ENCODE measurements at regions not wholly inside any gene's neighbourhood (a gene's known extent, or its start where the extent isn't known, plus 50 kb on each side); places are given as distances from the start of the nearest gene placed in this dataset.

DNA sequence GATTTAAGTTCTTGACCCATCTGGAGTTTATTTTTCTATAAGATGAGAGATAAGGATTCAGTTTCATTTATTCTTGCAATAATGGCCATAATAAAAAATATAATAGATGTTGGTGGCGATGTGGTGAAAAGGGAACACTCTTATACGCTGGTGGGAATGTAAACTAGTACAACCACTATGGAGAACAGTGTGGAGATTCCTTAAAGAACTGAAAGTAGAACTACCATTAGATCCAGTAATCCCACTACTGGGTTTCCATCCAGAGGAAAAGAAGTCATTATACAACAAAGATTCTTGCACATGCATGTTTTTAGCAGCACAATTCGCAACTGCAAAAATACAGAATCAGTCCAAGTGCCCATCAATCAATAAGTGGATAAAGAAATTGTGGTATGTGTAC lies 1040.5 kb upstream of the GYPC start:
- Histone ChIP-seq H3K36me3 (ENCODE audit: control insufficient read depth in 4 of 4, insufficient read depth in 3 of 4, low read depth in 1 of 4, low read length in 3 of 4) (no peaks in the 10 kb centered on the region), H3K9me3 (ENCODE audit: control insufficient read depth in 4 of 4, low read length in 3 of 4) (no peaks in the 10 kb centered on the region), H3K27me3 (ENCODE audit: control insufficient read depth in 4 of 4, insufficient read depth in 4 of 4, low read length in 3 of 4) (no peaks in the 10 kb centered on the region), H3K27ac (ENCODE audit: low read depth in 1 of 2, low read length in 2 of 2) (no peak overlapping the region), H3K4me1 (ENCODE audit: control insufficient read depth in 4 of 4, insufficient read depth in 4 of 4, low read length in 3 of 4) (no peaks in the 10 kb centered on the region), H3K9ac (ENCODE audit: low read depth in 1 of 2, low read length in 2 of 2) (no peak overlapping the region), H3K4me3 (ENCODE audit: low read depth in 1 of 3, low read length in 3 of 3) (no peak overlapping the region)
- DNase-seq (ENCODE audit: low spot score): no peak
- TF ChIP-seq, protein P1, sequence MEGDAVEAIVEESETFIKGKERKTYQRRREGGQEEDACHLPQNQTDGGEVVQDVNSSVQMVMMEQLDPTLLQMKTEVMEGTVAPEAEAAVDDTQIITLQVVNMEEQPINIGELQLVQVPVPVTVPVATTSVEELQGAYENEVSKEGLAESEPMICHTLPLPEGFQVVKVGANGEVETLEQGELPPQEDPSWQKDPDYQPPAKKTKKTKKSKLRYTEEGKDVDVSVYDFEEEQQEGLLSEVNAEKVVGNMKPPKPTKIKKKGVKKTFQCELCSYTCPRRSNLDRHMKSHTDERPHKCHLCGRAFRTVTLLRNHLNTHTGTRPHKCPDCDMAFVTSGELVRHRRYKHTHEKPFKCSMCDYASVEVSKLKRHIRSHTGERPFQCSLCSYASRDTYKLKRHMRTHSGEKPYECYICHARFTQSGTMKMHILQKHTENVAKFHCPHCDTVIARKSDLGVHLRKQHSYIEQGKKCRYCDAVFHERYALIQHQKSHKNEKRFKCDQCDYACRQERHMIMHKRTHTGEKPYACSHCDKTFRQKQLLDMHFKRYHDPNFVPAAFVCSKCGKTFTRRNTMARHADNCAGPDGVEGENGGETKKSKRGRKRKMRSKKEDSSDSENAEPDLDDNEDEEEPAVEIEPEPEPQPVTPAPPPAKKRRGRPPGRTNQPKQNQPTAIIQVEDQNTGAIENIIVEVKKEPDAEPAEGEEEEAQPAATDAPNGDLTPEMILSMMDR (IDR thresholded peaks at IDR 0.05; ENCODE audit: low read depth, low read length, missing input control): no peak
- no peak for TF ChIP-seq FOXA1 (IDR thresholded peaks at IDR 0.05)
- TF ChIP-seq MAX (IDR thresholded peaks at IDR 0.05): no peak
- no peak for TF ChIP-seq GABPA (IDR thresholded peaks at IDR 0.05 in 1 of 2, conservative IDR thresholded peaks at IDR 0.05 in 1 of 2)
- TF ChIP-seq HNF4A (conservative IDR thresholded peaks at IDR 0.05): no peak
- no peak for TF ChIP-seq EGR1 (IDR thresholded peaks at IDR 0.05; ENCODE audit: low read depth in 2 of 2)
- TF ChIP-seq YY1 (IDR thresholded peaks at IDR 0.05): no peak
- TF ChIP-seq RAD21 (IDR thresholded peaks at IDR 0.05): no peak
- TF ChIP-seq TAF1 (conservative IDR thresholded peaks at IDR 0.05): no peak
- WGBS: 83% methylated on average over 3 of the region's 3 CpGs

DNA sequence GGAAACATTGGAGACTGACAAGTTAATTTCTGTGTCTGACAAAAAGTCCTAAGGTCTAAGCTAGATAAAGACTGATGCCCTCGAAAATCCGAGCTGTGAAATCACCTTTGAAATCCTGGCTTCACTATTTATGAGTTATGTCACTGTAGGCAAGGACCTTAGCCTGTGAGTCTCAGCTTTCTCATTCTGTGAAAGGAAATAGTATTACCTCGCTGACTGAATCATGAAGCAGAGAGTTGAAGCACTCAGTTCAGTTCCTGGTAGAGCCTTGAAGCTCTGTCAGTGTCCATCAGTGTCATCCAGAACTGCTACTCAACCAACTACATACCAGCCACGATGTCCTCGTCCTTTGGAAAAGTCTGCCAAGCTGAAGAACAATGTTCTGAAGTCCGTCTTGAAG lies 1025.6 kb upstream of the GYPC start:
- WGBS: 55% methylated on average over 6 of the region's 6 CpGs
- H3K4me1 ChIP-seq (ENCODE audit: control insufficient read depth in 4 of 4, insufficient read depth in 4 of 4, low read length in 3 of 4): no peaks in the 10 kb centered on the region
- TF ChIP-seq TAF1 (conservative IDR thresholded peaks at IDR 0.05): no peak
- TF ChIP-seq, protein P2, sequence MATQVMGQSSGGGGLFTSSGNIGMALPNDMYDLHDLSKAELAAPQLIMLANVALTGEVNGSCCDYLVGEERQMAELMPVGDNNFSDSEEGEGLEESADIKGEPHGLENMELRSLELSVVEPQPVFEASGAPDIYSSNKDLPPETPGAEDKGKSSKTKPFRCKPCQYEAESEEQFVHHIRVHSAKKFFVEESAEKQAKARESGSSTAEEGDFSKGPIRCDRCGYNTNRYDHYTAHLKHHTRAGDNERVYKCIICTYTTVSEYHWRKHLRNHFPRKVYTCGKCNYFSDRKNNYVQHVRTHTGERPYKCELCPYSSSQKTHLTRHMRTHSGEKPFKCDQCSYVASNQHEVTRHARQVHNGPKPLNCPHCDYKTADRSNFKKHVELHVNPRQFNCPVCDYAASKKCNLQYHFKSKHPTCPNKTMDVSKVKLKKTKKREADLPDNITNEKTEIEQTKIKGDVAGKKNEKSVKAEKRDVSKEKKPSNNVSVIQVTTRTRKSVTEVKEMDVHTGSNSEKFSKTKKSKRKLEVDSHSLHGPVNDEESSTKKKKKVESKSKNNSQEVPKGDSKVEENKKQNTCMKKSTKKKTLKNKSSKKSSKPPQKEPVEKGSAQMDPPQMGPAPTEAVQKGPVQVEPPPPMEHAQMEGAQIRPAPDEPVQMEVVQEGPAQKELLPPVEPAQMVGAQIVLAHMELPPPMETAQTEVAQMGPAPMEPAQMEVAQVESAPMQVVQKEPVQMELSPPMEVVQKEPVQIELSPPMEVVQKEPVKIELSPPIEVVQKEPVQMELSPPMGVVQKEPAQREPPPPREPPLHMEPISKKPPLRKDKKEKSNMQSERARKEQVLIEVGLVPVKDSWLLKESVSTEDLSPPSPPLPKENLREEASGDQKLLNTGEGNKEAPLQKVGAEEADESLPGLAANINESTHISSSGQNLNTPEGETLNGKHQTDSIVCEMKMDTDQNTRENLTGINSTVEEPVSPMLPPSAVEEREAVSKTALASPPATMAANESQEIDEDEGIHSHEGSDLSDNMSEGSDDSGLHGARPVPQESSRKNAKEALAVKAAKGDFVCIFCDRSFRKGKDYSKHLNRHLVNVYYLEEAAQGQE (IDR thresholded peaks at IDR 0.05): no peak

GRCh38 chr2:125634662-125635061 lies 1021.3 kb upstream of the GYPC start:
- Histone ChIP-seq H3K27me3 (ENCODE audit: control insufficient read depth in 4 of 4, insufficient read depth in 4 of 4, low read length in 3 of 4) (no peaks in the 10 kb centered on the region), H3K4me1 (ENCODE audit: control insufficient read depth in 4 of 4, insufficient read depth in 4 of 4, low read length in 3 of 4) (no peaks in the 10 kb centered on the region), H3K27ac (ENCODE audit: low read depth in 1 of 2, low read length in 2 of 2) (no peak overlapping the region), H3K9me3 (ENCODE audit: control insufficient read depth in 4 of 4, low read length in 3 of 4) (no peaks in the 10 kb centered on the region), H3K36me3 (ENCODE audit: control insufficient read depth in 4 of 4, insufficient read depth in 3 of 4, low read depth in 1 of 4, low read length in 3 of 4) (no peaks in the 10 kb centered on the region), H3K9ac (ENCODE audit: low read depth in 1 of 2, low read length in 2 of 2) (no peak overlapping the region), H3K4me3 (ENCODE audit: low read depth in 1 of 3, low read length in 3 of 3) (no peak overlapping the region)
- DNase-seq (ENCODE audit: low spot score): no peak
- TF ChIP-seq GABPA (IDR thresholded peaks at IDR 0.05 in 1 of 2, conservative IDR thresholded peaks at IDR 0.05 in 1 of 2) (no peak), MAX (IDR thresholded peaks at IDR 0.05) (no peak), TAF1 (conservative IDR thresholded peaks at IDR 0.05) (no peak), NR2F2 (IDR thresholded peaks at IDR 0.05) (no peak), SP1 (IDR thresholded peaks at IDR 0.05) (no peak), FOXA1 (IDR thresholded peaks at IDR 0.05) (no peak), EGR1 (IDR thresholded peaks at IDR 0.05; ENCODE audit: low read depth in 2 of 2) (no peak)
- TF ChIP-seq, protein P2 (IDR thresholded peaks at IDR 0.05): no peak

More for the DNA sequence above, 1025.6 kb upstream of the GYPC start:
- Histone ChIP-seq H3K9me3 (ENCODE audit: control insufficient read depth in 4 of 4, low read length in 3 of 4) (no peaks in the 10 kb centered on the region), H3K27me3 (ENCODE audit: control insufficient read depth in 4 of 4, insufficient read depth in 4 of 4, low read length in 3 of 4) (no peaks in the 10 kb centered on the region), H3K27ac (ENCODE audit: low read depth in 1 of 2, low read length in 2 of 2) (no peak overlapping the region), H3K9ac (ENCODE audit: low read depth in 1 of 2, low read length in 2 of 2) (no peak overlapping the region), H3K36me3 (ENCODE audit: control insufficient read depth in 4 of 4, insufficient read depth in 3 of 4, low read depth in 1 of 4, low read length in 3 of 4) (no peaks in the 10 kb centered on the region), H3K4me3 (ENCODE audit: low read depth in 1 of 3, low read length in 3 of 3) (no peak overlapping the region)
- no peak for DNase-seq (ENCODE audit: low spot score)
